NCI-H2029 (cell line): ENCODE measurements at regions not wholly inside any gene's neighbourhood (a gene's known extent, or its start where the extent isn't known, plus 50 kb on each side); places are given as distances from the start of the nearest gene placed in this dataset.
A peak's percentile ranks its signal among the peaks of the same experiment; 100 is the strongest.

Experiments
- DNase-seq: peaks from one replicate; lab custom pipeline; 2025; lab: John Stamatoyannopoulos, UW

DNA sequence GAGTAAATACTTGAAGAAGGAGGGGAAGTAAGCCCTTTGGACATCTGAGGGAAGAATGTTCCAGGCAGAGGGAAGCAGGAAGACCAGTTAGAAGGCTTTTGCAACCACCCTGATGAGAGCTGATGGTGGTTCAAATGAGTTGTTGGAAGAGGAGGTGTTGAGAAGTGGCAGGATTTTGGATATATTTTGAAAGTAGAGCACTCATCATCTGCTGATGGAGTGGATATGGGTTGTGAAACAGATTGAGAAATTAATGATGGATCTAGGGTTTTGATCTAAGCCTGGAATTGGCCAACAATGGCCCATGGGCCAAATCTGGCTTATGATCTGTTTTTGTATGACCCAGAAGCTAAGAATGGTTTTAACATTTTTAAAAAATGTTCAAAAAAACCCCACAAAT, 230.7 kb downstream of the NDFIP2 start:
- no peak for DNase-seq

DNA sequence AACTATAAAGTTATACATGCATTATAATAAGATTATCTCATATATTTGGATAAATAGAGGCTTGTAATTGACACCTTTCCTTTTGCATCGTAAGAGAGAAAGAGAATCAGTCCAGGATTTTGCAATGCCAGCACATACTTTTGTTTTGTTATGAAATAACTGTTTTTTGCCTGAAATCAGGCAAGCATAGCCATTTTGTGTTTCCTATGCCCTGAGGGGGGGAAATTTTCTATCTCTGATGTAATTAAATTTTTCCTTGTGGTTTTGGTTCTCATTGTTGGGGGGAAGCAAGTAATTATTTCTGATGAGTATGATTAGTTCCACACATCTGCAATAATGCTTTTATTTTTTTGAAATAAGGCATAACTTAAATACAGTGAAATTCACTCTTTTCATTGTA, 229.4 kb downstream of the NDFIP2 start:
- no peak for DNase-seq

DNA sequence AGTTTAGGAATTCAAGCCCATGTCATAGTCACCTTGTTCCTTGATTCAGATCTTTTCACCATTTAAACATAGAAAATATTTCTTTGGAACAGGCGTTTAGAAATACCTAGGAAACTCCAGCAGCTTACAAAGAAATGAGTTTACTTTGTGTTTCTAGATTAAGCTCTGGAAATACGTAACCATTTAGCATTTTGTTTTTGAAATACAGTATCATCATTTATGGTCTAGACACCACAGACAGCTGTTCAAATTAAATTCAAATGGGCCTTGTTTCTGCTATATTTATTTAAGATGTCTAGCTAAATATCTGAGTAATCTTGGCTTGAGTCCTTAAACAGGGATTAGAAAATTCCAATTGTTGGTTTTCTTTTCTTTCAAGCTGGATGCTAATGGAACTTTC, 228.5 kb downstream of the NDFIP2 start:
- no peak for DNase-seq

DNA sequence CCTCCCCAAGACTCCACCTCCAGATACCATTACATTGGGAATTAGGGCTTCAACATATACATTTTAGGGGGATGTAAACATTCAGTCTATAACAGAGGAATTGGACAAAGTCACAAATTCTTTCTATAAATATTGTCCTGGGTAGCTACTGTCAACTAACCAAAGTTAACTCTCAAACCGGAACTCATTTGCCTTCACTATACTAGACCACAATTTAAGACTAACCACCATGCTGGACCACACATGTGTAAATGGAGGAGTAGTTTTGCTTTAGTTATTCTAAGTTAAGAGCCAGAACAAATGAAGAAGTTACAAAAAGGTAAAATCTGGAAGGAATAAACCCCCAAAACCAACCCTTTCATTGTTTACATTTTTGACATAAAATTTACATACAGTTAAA, 222.8 kb downstream of the NDFIP2 start:
- no peak for DNase-seq

DNA sequence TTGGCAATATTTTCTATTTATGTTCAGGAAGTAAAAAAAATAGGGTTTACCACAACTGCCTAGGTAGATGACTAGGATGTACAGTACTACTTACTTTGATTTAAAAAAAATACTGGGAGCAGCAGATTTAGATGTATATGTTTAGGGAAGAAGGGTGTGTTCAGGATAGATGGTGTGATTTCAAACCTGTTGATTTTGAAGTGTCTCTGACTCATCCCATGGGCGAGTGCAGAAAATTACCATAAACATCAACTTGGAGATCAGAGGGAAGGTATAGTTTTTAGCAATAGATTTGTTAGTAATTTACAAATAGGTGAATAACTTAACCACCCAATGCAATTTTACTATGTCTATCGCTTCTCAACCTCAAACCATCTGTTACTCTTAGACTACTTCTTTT, 214.8 kb downstream of the NDFIP2 start:
- DNase-seq, result no peak

DNA sequence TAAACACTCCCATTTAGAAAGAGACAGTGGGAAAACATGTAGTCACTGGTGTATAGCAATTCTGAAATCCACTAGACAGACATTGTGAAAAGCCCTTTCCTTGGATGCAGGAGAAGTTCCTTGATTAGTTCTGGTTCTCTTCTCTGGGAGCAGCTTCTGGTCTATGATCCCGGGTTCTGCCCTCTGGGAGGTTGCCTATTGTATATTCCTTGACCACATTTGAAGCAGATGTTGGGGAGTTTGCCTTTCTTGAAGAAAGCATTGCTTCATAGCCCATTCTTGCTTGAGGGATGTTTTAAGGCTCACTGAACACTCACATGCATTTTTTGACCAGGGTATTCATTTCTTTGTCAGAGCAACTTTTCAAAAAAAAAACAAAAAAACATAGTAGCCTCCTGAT, 211.9 kb downstream of the NDFIP2 start:
- DNase-seq, result no peak

DNA sequence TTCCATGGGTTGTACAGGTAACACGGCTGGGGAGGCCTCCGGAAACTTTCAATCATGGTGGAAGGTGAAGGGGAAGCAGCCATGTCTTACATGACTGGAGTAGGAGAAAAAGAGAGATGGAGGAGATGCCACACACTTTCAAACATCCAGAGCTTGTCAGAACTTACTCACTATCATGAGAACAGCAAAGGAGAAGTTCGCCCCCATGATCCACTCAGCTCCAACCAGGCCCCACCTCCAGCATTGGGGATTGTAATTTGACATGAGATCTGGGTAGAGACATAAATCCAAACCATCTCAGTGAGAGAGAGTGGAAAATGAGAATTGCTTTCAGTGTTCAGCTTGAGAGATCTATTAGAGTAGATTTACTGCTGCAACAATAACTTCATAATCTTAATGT, 210.9 kb downstream of the NDFIP2 start:
- no peak for DNase-seq

DNA sequence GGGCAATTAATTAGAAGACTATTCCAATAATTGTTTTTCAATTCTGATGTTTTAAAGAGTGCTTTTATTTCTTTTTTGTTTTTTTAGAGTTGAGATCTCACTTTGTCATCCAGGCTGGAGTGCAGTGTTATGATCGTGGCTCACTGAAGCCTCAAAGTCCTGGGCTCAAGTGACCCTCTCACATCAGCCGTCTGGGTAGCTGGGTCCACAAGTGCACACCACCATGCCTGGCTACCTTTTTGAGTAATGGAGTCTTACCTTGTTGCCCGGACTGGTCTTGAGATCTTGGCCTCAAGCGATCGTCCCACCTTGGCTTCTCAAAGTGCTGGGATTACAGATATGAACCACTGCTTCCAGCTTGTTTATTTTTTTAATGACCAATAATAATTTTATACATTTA, 207.8 kb downstream of the NDFIP2 start:
- no peak for DNase-seq

DNA sequence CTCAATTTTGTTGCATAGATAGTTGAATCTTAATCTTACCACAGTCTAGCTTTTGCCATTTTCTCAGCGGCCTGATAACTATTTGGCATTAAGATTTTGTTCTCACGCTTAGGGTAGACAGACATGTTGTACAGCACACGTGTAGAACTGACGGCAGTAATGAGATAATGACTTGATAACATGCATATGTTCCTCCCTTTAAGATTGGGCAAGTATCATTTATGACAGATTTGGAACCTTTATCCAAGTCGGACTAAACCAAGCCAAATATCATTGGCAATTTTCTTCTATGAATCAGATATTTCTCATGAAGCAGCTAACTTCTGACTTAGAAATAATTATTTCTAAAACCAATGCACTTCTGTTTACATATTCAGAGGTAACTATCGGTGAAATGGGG, 205.5 kb downstream of the NDFIP2 start:
- no peak for DNase-seq

DNA sequence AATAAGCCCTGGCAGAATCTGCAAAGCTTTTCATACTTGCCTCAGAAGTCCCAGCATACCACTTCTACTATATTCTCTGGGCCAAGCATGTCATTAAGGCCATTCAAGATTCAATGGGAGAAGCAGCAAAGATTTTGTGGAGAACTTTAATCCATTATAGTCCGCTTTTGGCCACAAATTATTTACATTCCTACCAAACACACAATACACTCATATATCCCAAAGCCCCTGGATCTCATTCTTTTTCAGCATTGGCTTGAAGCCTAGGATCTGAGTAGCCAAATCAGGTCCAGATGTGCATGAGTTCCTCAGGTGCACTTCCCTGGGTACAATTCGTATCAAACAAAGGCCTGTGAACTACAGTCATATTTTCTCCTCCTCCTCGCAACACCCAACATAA, 203.4 kb downstream of the NDFIP2 start:
- DNase-seq, result no peak

DNA sequence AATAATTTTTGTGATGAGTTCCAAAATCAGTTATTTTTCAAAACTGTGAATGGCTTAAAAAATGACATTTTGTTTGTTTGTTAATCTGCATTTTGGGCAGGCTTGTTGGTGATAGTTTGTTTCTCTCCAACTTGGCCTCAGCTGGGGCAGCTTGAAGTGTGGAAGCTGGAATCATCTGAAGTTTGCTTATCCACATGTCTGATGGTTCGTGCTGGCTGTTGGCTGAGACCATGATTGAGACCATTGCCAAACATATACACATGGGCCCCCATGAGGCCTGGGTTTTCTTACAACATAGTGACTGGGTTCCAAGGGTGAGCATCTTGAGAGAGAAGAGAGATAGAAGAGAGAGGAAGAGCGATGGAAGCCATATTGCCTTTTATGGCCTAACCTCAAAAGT, 201.2 kb downstream of the NDFIP2 start:
- DNase-seq, result no peak

DNA sequence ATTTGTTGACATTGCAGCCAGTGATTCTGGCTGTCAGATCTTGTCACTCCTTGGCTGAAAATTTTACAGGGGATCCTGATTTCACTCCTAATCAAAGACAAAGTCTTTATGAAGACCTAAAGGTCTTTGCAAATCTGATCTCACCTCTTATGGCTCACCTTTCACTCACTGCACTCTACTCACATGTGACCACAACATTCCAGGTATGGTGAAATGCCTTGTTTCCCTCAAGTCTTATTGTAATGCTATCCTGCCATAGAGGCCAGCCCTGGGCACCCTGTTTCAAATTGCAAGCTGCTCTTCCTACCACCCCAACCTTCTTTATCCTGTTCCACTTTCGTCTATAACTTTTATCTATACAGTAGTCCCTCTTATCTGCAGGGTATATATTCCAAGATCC, 200.1 kb downstream of the NDFIP2 start:
- DNase-seq, result no peak

DNA sequence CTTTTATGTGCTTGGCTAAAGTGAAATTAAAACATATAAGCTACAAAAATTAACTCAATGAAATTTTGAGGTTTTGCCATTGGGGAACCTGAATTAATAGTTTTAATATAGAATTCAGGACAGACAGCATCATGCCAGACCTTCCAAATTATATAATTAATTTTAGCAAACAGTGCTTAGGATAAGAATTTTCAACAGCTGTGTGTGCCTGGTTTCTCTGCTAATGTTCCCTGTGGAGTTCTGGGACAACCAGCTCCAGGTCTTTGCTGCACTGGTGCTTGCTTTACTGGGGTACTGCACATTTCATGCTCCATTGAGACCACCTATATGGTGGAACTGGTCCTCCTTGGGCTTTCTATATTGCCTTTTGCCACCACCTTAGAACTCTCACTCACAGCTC, 199.5 kb downstream of the NDFIP2 start:
- DNase-seq, result no peak

DNA sequence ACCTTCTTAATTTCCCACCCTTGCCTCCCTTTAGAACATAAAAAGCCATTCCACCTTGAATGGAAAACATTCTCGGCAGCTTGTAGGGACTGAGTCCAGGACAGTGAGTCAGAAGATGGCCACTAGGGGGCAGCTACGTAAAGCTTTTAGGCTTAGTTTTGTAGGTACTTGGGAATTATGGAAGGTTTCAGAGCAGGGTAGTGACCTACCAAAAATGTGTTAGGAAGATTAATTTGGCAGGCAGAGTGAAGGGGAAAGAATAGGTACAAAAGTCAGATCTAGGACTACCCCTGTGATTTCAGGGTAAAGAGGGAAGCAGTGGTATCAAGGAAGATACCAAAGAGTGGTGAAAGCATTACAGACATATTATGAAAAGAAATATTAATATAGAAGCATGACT, 198.4 kb downstream of the NDFIP2 start:
- peak; percentile 43 for DNase-seq

DNA sequence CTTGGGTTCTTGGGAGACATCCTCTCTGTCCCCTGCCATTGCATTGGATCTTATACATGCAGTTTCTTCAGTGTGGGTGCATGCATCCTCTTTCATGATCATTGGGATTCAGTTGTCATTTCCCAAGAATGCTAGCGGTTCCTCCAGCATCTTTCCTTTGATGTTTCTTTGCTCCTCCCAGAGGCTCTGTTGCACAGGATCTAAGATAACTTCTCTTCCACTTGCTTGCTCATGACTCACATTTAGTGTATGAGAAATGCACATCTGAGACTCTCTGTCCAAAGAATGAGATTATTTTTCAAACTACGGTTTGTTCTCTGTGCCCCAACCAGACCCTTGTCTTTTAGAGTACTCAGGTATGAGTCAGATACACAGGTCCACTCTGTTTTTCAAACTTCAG, 197.1 kb downstream of the NDFIP2 start:
- no peak for DNase-seq

DNA sequence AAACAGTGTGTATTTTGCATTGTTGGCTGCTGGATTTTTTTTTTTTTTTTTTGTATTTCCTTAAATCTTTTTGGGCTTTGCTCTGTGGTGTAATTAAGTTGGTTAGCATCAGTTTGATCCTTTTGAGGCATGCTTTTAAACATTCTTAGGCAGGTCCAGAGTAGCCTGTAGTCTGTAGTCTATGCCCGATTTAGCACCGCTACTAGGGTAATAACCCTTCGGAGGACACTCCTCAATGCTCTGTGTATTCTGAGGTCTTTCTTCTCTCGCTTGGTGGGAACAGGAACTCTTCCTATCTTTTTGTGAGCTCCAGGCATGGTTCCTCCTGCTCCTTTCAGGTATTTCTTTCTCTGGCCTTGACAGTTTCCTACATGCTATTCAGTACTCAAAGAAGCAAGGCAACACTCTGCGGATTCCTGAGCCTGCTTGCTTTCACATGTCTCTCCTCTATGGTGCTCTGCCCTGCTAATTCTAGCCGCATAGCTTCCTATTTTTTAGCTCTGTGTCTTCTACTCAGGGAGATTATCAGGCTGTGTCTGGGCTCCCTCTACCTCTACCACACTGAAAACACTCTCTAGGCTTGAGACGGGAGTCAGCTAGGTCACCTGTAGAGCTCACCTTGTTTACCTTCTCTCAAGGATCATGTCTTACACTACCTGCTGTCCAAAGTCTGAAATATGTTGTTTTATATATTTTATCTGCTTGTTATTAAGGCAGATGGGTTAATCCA, 195.1 kb downstream of the NDFIP2 start:
- no peak for DNase-seq

DNA sequence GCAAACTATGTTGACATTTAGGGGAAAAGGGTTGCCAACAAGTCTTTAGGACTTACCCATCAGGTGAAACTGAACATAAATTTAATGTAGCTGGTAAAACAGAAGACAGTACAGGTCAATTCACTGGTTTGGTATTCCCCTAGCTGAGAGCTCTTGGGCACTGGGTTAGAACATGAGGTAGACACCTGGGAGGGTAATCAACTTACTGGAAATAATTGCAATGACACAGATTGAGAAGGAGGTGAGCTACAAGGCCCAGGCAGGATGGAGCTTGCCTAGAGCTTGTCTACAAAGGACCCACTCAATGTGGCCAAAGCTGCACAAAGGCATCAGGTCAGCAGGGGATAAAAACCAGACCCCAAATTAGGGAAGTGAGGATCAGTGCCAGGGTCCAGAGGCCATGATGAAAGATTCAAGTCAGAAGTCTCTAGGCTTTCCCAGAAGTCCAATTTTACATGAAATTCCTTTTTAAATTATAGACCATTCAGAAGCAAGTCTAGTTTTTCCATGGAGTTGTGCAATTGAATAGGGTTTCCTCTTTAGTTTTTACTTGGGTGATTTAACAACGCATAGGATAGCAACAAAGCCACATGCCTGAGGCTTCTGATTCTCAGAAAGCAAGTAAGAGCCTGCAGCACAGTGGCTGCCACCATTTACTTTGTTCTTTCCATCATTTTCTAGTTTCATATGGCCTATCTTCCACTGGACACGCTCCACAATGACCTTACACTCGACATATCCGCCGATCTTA, 194.0 kb downstream of the NDFIP2 start:
- DNase-seq, result no peak

DNA sequence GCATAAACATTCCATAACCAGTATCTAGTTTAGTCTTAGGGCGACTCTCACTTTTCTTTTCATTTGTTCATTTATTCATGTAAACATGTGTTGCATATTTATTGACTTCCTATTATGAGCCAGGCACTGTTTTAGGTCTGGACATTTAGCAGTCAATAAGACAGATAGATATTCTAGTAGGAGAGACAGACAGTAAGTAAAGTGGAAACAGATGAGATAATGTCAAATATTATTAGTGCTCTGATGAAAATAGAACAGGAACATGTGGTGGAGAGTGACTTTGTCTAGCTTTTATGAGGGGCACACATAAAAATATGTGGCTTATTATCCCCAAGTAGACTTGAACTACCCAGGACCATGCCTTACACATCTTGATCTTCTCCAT, 193.0 kb downstream of the NDFIP2 start:
- DNase-seq, result no peak

DNA sequence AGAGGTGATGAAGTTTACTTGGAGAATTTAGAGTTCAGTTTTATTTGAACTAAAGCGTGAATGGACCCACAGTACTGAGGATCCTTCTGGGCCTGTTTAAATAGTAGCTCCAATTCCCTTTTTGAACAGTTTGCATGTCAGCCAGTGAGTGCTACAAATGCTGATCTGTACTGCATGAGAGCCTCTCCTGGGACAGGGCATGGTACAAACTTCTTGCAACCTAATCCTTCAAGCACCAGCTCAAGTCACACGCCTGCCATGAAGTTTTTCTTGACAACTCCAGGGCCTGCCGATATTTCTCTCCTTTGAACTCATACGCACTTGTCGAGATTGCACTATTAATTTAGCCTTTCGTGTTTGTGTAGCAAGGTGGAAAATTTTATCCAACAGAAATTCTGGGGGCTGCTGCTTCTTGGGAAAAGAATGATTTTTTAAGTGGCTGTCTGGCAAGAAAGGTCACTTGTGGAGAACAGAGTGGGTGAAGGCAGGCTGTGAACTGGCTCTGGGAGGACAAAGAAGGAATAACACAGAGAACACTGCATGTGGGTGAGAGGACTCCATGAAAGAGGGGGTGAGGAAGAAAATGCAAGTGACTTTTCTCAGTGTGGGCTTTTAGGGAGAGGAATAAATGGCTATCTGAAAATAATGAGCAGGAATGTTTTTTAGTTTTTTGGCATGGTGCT, 192.5 kb downstream of the NDFIP2 start:
- no peak for DNase-seq

DNA sequence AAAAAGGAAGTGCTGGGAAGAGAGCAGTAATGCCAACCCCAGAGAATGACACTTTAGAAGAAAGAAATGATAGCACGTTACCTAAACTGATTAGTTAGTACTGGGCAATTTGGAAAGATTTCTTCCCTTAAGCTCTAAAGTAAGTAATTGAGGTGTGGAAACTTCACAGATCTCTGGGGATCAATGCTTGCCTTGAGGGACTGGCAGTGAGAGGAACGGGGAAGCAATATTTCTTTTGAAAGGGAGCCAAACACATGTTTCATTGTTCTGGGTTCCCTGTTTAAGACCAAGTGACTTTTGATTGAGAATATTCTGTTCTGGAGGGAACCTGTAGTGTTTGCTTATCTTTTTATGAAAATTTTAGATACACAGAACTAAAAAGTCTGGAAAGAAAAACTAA, 190.5 kb downstream of the NDFIP2 start:
- no peak for DNase-seq

DNA sequence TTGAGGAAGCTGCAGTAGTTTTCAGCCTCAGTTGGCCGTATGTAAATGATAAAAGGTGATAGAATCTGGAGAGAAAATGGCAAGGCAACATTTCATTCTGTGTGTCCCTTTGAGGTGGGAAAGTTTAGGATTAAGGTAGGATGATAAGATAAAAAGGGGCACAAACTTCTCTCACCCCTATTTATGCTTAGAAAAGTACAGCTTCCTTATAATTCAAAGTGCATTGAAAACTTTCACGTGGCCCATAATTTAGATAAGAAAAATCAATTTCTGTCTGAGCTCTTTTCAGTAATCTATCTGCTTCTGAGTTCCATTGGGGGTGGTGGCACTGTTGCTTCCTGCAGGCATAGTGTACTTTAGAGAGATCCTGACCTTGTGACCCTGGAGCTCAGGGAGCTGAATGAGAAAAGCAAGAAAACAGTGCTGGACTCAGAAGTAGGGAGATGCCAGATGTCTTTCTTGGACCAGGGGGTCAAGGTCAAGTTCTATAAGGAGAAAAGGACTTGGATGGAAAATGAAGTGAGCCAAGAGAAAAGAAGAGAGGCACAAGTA, 187.3 kb downstream of the NDFIP2 start:
- no peak for DNase-seq

DNA sequence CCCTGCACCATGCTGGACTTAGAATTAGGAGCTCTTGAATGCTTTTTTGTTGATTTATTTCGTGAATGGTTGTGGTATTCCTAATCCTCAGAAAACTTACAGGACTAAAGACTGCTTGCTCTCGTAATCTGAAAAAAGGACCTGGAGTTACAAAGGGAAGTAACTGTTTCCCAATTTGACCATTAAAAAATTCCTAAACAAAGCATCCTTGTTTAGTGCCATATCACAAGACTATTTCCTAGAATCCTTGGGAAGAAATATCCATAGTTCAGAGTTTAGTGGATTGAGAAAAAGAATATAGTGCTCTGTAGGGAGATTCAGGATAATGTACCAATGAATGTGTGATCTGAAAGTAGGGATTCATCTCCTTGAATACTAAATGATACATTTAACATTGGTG, 186.8 kb downstream of the NDFIP2 start:
- no peak for DNase-seq
